Sigmoid colon (tissue), 6 donors: ENCODE measurements at regions not wholly inside any gene's neighbourhood (a gene's known extent, or its start where the extent isn't known, plus 50 kb on each side); places are given as distances from the start of the nearest gene placed in this dataset.

ENCODE experiments used
- DNase-seq: peaks from one replicate; pipeline ENCODE4 v3.0.0-alpha.2; 2019
- H3K27ac ChIP-seq, 4 donors: fragments of 200-600 bp; sonication (generic); one replicate each; pipeline ENCODE4 v1.5.1; 2016 to 2019; ENCODE audit warnings: mild to moderate bottlenecking in 1 of 4
- H3K27me3 ChIP-seq, 3 donors: fragments of 200-600 bp; sonication (generic); one replicate each; pipeline ENCODE4 v1.5.1; 2019; ENCODE audit warnings: mild to moderate bottlenecking in 1 of 3
- H3K36me3 ChIP-seq, 4 donors: fragments of 200-600 bp; sonication (generic); one replicate each; pipeline ENCODE4 v1.5.1; 2016 to 2019
- H3K4me1 ChIP-seq, 4 donors: fragments of 200-600 bp; sonication (generic); one replicate each; pipeline ENCODE4 v1.5.1; 2017 to 2019
- H3K4me3 ChIP-seq, 4 donors: fragments of 200-600 bp; sonication (generic); one replicate each; pipeline ENCODE4 v1.5.1; 2017 to 2019; ENCODE audit warnings: mild to moderate bottlenecking in 2 of 4, moderate library complexity in 1 of 4
- H3K9me3 ChIP-seq, 4 donors: fragments of 200-600 bp in 3 of 4; sonication (generic) in 3 of 4; one replicate each; pipeline versions ENCODE4 v1.5.1 to v1.6.1; 2013 to 2019
- EP300 ChIP-seq, 4 donors: sonication (generic); formaldehyde crosslinking; IDR thresholded peaks; one replicate each; pipeline ENCODE4 v1.6.1; 2017; ENCODE audit warnings: antibody characterized with exemption in 4 of 4
- POLR2A ChIP-seq, 2 donors: fragments of 450-650 bp; IDR thresholded peaks; one replicate each; pipeline ENCODE4 v1.6.1; 2016; ENCODE audit warnings: antibody characterized with exemption in 2 of 2, mild to moderate bottlenecking in 2 of 2, moderate library complexity in 2 of 2
- POLR2AphosphoS5 ChIP-seq, 4 donors: sonication (generic); formaldehyde crosslinking; IDR thresholded peaks; one replicate each; pipeline ENCODE4 v1.6.1; 2017; ENCODE audit warnings: antibody characterized with exemption in 4 of 4
- WGBS, 2 donors: extraction: QIAGEN DNeasy Blood & Tissue Kit; methylation state at CpG; one replicate each; pipeline ENCODE4 v1.1.7; 2013; 5-methylcytosine and 5-hydroxymethylcytosine counted together
- intact Hi-C: fragments of 100-400 bp; cut with DNase I; formaldehyde crosslinking; loops from one replicate; pipeline ENCODE4 v1.15.1; 2023
- TF ChIP-seq, protein P1 (sequence below), 4 experiments: fragments of 450-650 bp in 3 of 4; fragments of 200-600 bp in 1 of 4; IDR thresholded peaks; one replicate each; pipeline ENCODE4 v1.5.1; 2016 to 2019; ENCODE audit warnings: antibody characterized with exemption in 4 of 4, mild to moderate bottlenecking in 3 of 4, moderate library complexity in 2 of 4
- donor health status: healthy with polysubstance abuse.
- donor health status: healthy.

DNA sequence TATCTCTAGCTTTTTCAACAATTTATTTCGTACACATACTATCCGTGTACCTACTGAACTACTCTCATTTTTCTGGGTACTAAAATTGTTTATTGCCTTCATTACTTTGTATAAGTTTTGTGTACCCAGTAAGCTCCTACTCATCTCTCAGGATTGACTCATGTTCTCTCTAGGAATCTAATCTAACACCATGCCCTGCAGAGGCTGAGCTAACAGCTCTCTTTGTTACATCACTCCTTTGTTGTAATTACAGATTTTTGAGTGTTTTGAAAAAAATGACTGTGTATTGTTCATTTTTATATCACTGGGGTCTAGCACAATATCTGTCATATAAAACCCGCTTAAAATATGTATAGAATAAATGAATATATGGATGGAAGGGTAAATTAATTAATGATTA, 167.1 kb downstream of the ATP6V1G3 start:
- intact Hi-C loops: no loop called here

More for the DNA sequence above, 167.1 kb downstream of the ATP6V1G3 start:
- TF ChIP-seq, protein P1, sequence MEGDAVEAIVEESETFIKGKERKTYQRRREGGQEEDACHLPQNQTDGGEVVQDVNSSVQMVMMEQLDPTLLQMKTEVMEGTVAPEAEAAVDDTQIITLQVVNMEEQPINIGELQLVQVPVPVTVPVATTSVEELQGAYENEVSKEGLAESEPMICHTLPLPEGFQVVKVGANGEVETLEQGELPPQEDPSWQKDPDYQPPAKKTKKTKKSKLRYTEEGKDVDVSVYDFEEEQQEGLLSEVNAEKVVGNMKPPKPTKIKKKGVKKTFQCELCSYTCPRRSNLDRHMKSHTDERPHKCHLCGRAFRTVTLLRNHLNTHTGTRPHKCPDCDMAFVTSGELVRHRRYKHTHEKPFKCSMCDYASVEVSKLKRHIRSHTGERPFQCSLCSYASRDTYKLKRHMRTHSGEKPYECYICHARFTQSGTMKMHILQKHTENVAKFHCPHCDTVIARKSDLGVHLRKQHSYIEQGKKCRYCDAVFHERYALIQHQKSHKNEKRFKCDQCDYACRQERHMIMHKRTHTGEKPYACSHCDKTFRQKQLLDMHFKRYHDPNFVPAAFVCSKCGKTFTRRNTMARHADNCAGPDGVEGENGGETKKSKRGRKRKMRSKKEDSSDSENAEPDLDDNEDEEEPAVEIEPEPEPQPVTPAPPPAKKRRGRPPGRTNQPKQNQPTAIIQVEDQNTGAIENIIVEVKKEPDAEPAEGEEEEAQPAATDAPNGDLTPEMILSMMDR (IDR thresholded peaks at IDR 0.05): no peak
- TF ChIP-seq POLR2A (IDR thresholded peaks at IDR 0.05): no peak
- no peak for TF ChIP-seq EP300 (IDR thresholded peaks at IDR 0.05)
- TF ChIP-seq POLR2AphosphoS5 (IDR thresholded peaks at IDR 0.05): no peak
- H3K27ac ChIP-seq: no peak overlapping the region
- H3K4me1 ChIP-seq: no peaks in the 10 kb centered on the region
- H3K36me3 ChIP-seq: no peaks in the 10 kb centered on the region
- H3K27me3 ChIP-seq: no peaks in the 10 kb centered on the region
- WGBS, 2 donors: 66 to 84% methylated on average over 3 of the region's 3 CpGs
- peaks cover 0 to 5% (median 3%) of the 10 kb centered on the region in 4 donors for H3K9me3 ChIP-seq
- no peak overlapping the region for H3K4me3 ChIP-seq
- no peak for DNase-seq
